ENCODE measurements at regions not wholly inside any gene's neighbourhood (a gene's known extent, or its start where the extent isn't known, plus 50 kb on each side); places are given as distances from the start of the nearest gene placed in this dataset.

GRCh38 chr6:103862297-103862696, 997.4 kb downstream of the HACE1 start:
- TF ChIP-seq, protein P1, sequence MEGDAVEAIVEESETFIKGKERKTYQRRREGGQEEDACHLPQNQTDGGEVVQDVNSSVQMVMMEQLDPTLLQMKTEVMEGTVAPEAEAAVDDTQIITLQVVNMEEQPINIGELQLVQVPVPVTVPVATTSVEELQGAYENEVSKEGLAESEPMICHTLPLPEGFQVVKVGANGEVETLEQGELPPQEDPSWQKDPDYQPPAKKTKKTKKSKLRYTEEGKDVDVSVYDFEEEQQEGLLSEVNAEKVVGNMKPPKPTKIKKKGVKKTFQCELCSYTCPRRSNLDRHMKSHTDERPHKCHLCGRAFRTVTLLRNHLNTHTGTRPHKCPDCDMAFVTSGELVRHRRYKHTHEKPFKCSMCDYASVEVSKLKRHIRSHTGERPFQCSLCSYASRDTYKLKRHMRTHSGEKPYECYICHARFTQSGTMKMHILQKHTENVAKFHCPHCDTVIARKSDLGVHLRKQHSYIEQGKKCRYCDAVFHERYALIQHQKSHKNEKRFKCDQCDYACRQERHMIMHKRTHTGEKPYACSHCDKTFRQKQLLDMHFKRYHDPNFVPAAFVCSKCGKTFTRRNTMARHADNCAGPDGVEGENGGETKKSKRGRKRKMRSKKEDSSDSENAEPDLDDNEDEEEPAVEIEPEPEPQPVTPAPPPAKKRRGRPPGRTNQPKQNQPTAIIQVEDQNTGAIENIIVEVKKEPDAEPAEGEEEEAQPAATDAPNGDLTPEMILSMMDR (IDR thresholded peaks at IDR 0.05), result no peak
- no peak for TF ChIP-seq POLR2A (IDR thresholded peaks at IDR 0.05)
- no peak for TF ChIP-seq EP300 (IDR thresholded peaks at IDR 0.05)

Measured in tibial nerve (tissue), 4 donors.